ENCODE measurements at regions not wholly inside any gene's neighbourhood (a gene's known extent, or its start where the extent isn't known, plus 50 kb on each side); places are given as distances from the start of the nearest gene placed in this dataset.

DNA sequence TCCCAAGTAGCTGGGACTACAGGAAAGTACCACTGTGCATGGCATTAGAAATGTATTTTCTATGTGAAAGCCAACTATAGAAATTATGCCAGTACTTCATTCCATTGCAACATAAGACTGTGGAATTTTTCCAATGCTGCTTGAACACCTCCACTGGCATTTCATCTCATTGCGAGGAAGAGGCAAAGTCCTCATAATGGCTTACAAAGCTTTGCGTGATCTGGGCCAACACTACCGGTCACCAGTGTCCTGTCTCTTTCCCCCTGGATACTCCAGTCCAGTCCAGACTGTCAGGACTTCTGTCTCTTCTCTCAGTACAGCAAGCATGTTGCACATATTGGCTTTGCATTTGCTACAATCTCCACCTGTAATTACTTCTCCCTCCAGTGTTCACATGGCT, 223.5 kb downstream of the GPD2 start:
- Histone ChIP-seq H3K23ac (ENCODE audit: low read length) (no peak overlapping the region), H3K79me1 (ENCODE audit: low read length) (no peaks in the 10 kb centered on the region), H4K5ac (ENCODE audit: low read length) (no peak overlapping the region), H3K27me3 (ENCODE audit: insufficient read depth, low read length, poor library complexity) (no peaks in the 10 kb centered on the region), H3K4me2 (ENCODE audit: low read length) (no peak overlapping the region), H4K8ac (ENCODE audit: low read depth, low read length) (no peak overlapping the region), H3K9ac (ENCODE audit: low read length) (no peak overlapping the region), H3K18ac (ENCODE audit: low read length) (no peak overlapping the region), H2BK120ac (ENCODE audit: low read depth, low read length) (no peak overlapping the region), H2BK15ac (replicated peaks; ENCODE audit: low read depth) (no peak overlapping the region), H3K4me1 (ENCODE audit: control insufficient read depth, low read depth, low read length) (no peaks in the 10 kb centered on the region), H3K27ac (ENCODE audit: low read depth, low read length) (no peak overlapping the region), H2BK5ac (ENCODE audit: low read length) (no peak overlapping the region), H3K4ac (ENCODE audit: low read depth, low read length) (no peak overlapping the region), H3K56ac (ENCODE audit: low read length) (no peak overlapping the region), H3K4me3 (ENCODE audit: low read length) (no peak overlapping the region), H3K36me3 (ENCODE audit: control insufficient read depth, insufficient read depth, low read length) (no peaks in the 10 kb centered on the region), H3K79me2 (ENCODE audit: control insufficient read depth, insufficient read depth, low read length) (no peaks in the 10 kb centered on the region), H2AK5ac (ENCODE audit: low read length) (no peak overlapping the region)
- no peak for DNase-seq
- no CpG with 5 or more reads among the region's 3 CpGs for WGBS (ENCODE audit: extremely low coverage, insufficient coverage, low lambda C conversion rate)

DNA sequence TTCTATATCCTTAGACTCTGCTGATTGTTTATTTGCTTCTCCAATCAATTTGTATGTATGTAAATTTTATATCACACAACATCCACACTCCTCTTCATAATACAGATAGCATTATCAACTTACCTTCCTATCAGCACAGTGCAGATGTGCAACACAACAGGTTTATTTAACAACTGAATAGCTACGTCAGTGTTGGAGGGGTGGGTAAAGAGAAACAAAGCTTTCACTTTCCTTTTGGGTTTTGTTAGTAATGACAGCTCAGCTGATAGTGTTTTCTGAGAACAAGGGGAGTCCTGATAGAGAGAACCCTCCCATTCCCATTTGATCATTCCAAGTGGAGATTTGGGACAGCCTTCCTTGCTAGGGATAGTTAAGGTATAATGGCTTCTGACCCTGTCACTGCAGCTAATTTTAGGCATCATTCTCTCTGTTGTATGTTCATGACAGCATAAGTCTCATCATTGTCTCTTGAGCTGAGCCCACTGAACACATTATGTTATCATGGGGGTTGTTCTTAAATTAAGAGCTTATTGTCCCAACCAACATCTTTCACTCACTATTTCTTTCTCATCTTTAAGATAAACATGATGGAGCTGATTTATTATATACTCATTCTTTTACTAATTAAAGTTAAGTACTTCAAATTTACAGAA, 227.7 kb downstream of the GPD2 start:
- Histone ChIP-seq H3K27ac (ENCODE audit: low read depth, low read length) (no peak overlapping the region), H3K9ac (ENCODE audit: low read length) (no peak overlapping the region), H2BK15ac (replicated peaks; ENCODE audit: low read depth) (no peak overlapping the region), H2BK5ac (ENCODE audit: low read length) (no peak overlapping the region), H3K18ac (ENCODE audit: low read length) (no peak overlapping the region), H3K36me3 (ENCODE audit: control insufficient read depth, insufficient read depth, low read length) (no peaks in the 10 kb centered on the region), H3K4me1 (ENCODE audit: control insufficient read depth, low read depth, low read length) (no peaks in the 10 kb centered on the region), H3K23ac (ENCODE audit: low read length) (no peak overlapping the region), H3K79me2 (ENCODE audit: control insufficient read depth, insufficient read depth, low read length) (no peaks in the 10 kb centered on the region), H3K4ac (ENCODE audit: low read depth, low read length) (no peak overlapping the region), H3K4me3 (ENCODE audit: low read length) (no peak overlapping the region), H2AK5ac (ENCODE audit: low read length) (no peak overlapping the region), H3K27me3 (ENCODE audit: insufficient read depth, low read length, poor library complexity) (no peaks in the 10 kb centered on the region), H2BK120ac (ENCODE audit: low read depth, low read length) (no peak overlapping the region), H4K8ac (ENCODE audit: low read depth, low read length) (no peak overlapping the region), H3K56ac (ENCODE audit: low read length) (no peak overlapping the region), H3K79me1 (ENCODE audit: low read length) (no peaks in the 10 kb centered on the region), H4K5ac (ENCODE audit: low read length) (no peak overlapping the region), H3K4me2 (ENCODE audit: low read length) (no peak overlapping the region)
- peak; percentile 14 for DNase-seq
- no CpG with 5 or more reads among the region's 1 CpG for whole genome bisulfite sequencing (ENCODE audit: extremely low coverage, insufficient coverage, low lambda C conversion rate)

DNA sequence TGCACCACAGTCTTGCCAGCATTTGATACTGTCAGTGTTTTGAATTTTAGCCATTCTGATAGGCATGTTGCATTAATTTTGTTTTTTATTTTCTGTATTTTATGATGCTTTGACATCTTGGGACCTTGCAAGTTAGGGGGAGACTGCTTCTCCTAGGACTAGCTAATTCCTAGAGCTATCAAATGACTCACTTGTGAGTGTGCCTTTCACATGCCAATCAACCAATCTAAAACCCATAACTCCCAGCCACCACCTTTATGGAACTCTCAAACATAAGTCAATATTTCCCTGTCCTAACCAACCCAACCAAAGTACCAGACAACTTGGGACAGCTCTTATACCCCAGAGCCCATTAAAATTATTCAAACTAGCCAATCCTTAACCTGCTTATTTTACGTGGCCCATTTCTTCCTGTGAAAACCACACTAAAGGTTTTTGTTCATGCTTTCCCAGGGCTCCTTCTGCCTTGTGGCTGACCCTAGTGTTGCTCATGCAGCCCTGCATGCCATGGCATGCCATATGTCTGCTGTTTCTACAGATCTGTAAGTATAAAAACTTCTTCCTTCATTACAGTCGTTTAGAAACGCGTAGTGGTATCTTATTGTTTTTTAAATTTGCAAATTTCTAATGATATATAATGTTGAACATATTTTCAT, 230.1 kb downstream of the GPD2 start:
- WGBS (ENCODE audit: extremely low coverage, insufficient coverage, low lambda C conversion rate), result no CpG with 5 or more reads among the region's 4 CpGs
- no peak overlapping the region for H3K4ac ChIP-seq (ENCODE audit: low read depth, low read length)
- no peak overlapping the region for H4K8ac ChIP-seq (ENCODE audit: low read depth, low read length)
- H3K27me3 ChIP-seq (ENCODE audit: insufficient read depth, low read length, poor library complexity), result no peaks in the 10 kb centered on the region
- H3K36me3 ChIP-seq (ENCODE audit: control insufficient read depth, insufficient read depth, low read length), result no peaks in the 10 kb centered on the region
- H3K79me1 ChIP-seq (ENCODE audit: low read length), result no peaks in the 10 kb centered on the region
- H2BK15ac ChIP-seq (replicated peaks; ENCODE audit: low read depth), result no peak overlapping the region
- H3K56ac ChIP-seq (ENCODE audit: low read length), result no peak overlapping the region
- DNase-seq, result no peak
- H2BK120ac ChIP-seq (ENCODE audit: low read depth, low read length), result no peak overlapping the region
- no peak overlapping the region for H3K4me2 ChIP-seq (ENCODE audit: low read length)
- H4K5ac ChIP-seq (ENCODE audit: low read length), result no peak overlapping the region
- no peak overlapping the region for H3K9ac ChIP-seq (ENCODE audit: low read length)
- no peaks in the 10 kb centered on the region for H3K4me1 ChIP-seq (ENCODE audit: control insufficient read depth, low read depth, low read length)
- H3K4me3 ChIP-seq (ENCODE audit: low read length), result no peak overlapping the region
- no peak overlapping the region for H3K27ac ChIP-seq (ENCODE audit: low read depth, low read length)
- H3K18ac ChIP-seq (ENCODE audit: low read length), result no peak overlapping the region
- H3K23ac ChIP-seq (ENCODE audit: low read length), result no peak overlapping the region
- no peaks in the 10 kb centered on the region for H3K79me2 ChIP-seq (ENCODE audit: control insufficient read depth, insufficient read depth, low read length)
- H2BK5ac ChIP-seq (ENCODE audit: low read length), result no peak overlapping the region
- H2AK5ac ChIP-seq (ENCODE audit: low read length), result peak overlapping the region; percentile 50

DNA sequence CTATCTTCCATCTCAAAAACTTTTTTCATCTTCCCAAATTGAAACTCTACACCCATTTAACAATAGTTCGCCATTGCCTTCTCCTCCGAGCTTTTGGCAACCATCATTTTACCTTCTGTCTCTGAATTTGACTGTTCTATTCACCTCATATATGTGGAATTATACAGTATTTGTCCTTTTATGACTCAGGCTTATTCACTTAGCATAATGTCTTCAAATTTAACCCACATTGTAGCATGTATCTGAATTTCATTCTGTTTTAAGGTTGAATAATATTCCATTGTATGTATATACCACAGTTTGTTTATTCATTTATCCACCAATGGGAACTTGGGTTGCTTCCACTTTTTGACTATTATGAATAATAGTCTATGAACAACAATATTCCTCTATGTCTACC, 233.9 kb downstream of the GPD2 start:
- Histone ChIP-seq H3K4me1 (ENCODE audit: control insufficient read depth, low read depth, low read length) (peaks cover 2% of the 10 kb centered on the region), H2BK120ac (ENCODE audit: low read depth, low read length) (no peak overlapping the region), H3K79me1 (ENCODE audit: low read length) (no peaks in the 10 kb centered on the region), H3K4me2 (ENCODE audit: low read length) (no peak overlapping the region), H2AK5ac (ENCODE audit: low read length) (no peak overlapping the region), H3K18ac (ENCODE audit: low read length) (no peak overlapping the region), H2BK5ac (ENCODE audit: low read length) (no peak overlapping the region), H4K5ac (ENCODE audit: low read length) (no peak overlapping the region), H4K8ac (ENCODE audit: low read depth, low read length) (no peak overlapping the region), H3K27me3 (ENCODE audit: insufficient read depth, low read length, poor library complexity) (no peaks in the 10 kb centered on the region), H3K9ac (ENCODE audit: low read length) (no peak overlapping the region), H2BK15ac (replicated peaks; ENCODE audit: low read depth) (no peak overlapping the region), H3K36me3 (ENCODE audit: control insufficient read depth, insufficient read depth, low read length) (no peaks in the 10 kb centered on the region), H3K27ac (ENCODE audit: low read depth, low read length) (no peak overlapping the region), H3K23ac (ENCODE audit: low read length) (no peak overlapping the region), H3K79me2 (ENCODE audit: control insufficient read depth, insufficient read depth, low read length) (no peaks in the 10 kb centered on the region), H3K56ac (ENCODE audit: low read length) (no peak overlapping the region), H3K4ac (ENCODE audit: low read depth, low read length) (no peak overlapping the region), H3K4me3 (ENCODE audit: low read length) (no peak overlapping the region)
- 100% methylated on average over 2 of the region's 2 CpGs for WGBS (ENCODE audit: extremely low coverage, insufficient coverage, low lambda C conversion rate)
- DNase-seq, result no peak

DNA sequence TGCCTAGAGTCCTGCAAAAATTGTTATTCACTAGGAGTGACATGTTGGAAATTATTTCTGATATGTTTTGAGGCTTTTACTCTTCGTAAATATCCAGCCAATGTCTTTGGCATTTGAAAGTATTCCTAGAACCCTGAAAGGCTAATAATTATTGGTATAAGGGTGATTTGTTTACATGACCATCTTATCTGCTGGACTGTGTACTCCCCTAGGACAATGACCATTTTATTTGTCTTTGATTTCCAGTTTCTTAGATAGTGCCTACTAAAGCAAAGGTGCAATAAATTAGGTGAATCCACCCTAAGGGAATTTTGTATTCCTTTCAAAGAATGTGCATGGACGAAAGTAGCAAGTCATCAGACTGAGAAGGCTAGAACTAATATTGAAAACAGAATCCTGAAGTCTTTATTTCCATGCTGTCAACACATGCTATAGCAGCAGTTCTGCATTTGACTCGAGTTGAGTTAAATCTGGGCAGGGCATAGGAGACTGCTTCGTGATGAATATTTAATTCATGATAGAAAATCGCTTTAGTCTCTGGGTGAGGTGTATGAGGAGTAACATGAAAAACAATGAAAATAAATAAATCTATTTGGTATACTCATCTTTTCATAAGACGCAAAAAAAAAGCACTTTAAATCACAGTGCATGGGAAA, 235.7 kb downstream of the GPD2 start:
- Histone ChIP-seq H2BK120ac (ENCODE audit: low read depth, low read length) (no peak overlapping the region), H4K5ac (ENCODE audit: low read length) (no peak overlapping the region), H3K23ac (ENCODE audit: low read length) (no peak overlapping the region), H3K79me2 (ENCODE audit: control insufficient read depth, insufficient read depth, low read length) (no peaks in the 10 kb centered on the region), H2BK5ac (ENCODE audit: low read length) (no peak overlapping the region), H3K9ac (ENCODE audit: low read length) (no peak overlapping the region), H3K4me2 (ENCODE audit: low read length) (no peak overlapping the region), H3K18ac (ENCODE audit: low read length) (no peak overlapping the region), H3K56ac (ENCODE audit: low read length) (no peak overlapping the region), H3K4me1 (ENCODE audit: control insufficient read depth, low read depth, low read length) (peaks cover 2% of the 10 kb centered on the region), H3K4ac (ENCODE audit: low read depth, low read length) (no peak overlapping the region), H3K79me1 (ENCODE audit: low read length) (no peaks in the 10 kb centered on the region), H3K36me3 (ENCODE audit: control insufficient read depth, insufficient read depth, low read length) (no peaks in the 10 kb centered on the region), H3K4me3 (ENCODE audit: low read length) (no peak overlapping the region), H3K27ac (ENCODE audit: low read depth, low read length) (no peak overlapping the region), H2AK5ac (ENCODE audit: low read length) (no peak overlapping the region), H2BK15ac (replicated peaks; ENCODE audit: low read depth) (no peak overlapping the region), H3K27me3 (ENCODE audit: insufficient read depth, low read length, poor library complexity) (no peaks in the 10 kb centered on the region), H4K8ac (ENCODE audit: low read depth, low read length) (no peak overlapping the region)
- DNase-seq, result no peak
- no CpG with 5 or more reads among the region's 6 CpGs for WGBS (ENCODE audit: extremely low coverage, insufficient coverage, low lambda C conversion rate)
